GM12878 (cell line): ENCODE measurements at regions not wholly inside any gene's neighbourhood (a gene's known extent, or its start where the extent isn't known, plus 50 kb on each side); places are given as distances from the start of the nearest gene placed in this dataset.

Experiments
- CEBPZ ChIP-seq: fragments of 150-350 bp; IDR thresholded peaks from 2 replicates; pipeline ENCODE4 v1.6.1; 2016; ENCODE audit warnings: low read depth, low read length
- HCFC1 ChIP-seq: fragments of 150-350 bp; IDR thresholded peaks from 2 replicates; pipeline ENCODE4 v1.6.1; 2014; ENCODE audit warnings: low read length
- NBN ChIP-seq: fragments of 450-650 bp; IDR thresholded peaks from 2 replicates; pipeline ENCODE4 v1.6.1; 2016
- NFXL1 ChIP-seq: fragments of 450-650 bp; IDR thresholded peaks from 2 replicates; pipeline ENCODE4 v1.6.1; 2017; ENCODE audit warnings: antibody characterized with exemption, mild to moderate bottlenecking, borderline replicate concordance
- NKRF ChIP-seq: fragments of 450-650 bp; conservative IDR thresholded peaks from 2 replicates; pipeline ENCODE4 v1.6.1; 2017; ENCODE audit warnings: mild to moderate bottlenecking, moderate library complexity
- NR2C2 ChIP-seq: IDR thresholded peaks from 2 replicates; pipeline ENCODE4 v1.6.1; 2011; ENCODE audit warnings: borderline replicate concordance, low read depth; ENCODE audit not compliant: control insufficient read depth, insufficient read length
- REST ChIP-seq: IDR thresholded peaks from 2 replicates; pipeline ENCODE4 v1.6.1; 2012; ENCODE audit warnings: mild to moderate bottlenecking, low read depth, low read length
- SMAD1 ChIP-seq: fragments of 450-650 bp; IDR thresholded peaks from 2 replicates; pipeline ENCODE4 v1.6.1; 2018; ENCODE audit warnings: mild to moderate bottlenecking, low read depth; ENCODE audit not compliant: partially characterized antibody
- USF2 ChIP-seq: IDR thresholded peaks from 2 replicates; pipeline ENCODE4 v1.6.1; 2011; ENCODE audit warnings: low read depth, low read length, improper control_type of control experiment, borderline replicate concordance
- ZNF24 ChIP-seq: fragments of 450-650 bp; IDR thresholded peaks from 2 replicates; pipeline ENCODE4 v1.6.1; 2017; ENCODE audit warnings: antibody characterized with exemption, mild to moderate bottlenecking

- no peak for TF ChIP-seq REST
- TF ChIP-seq SMAD1, result no peak
- TF ChIP-seq HCFC1, result no peak
- no peak for TF ChIP-seq CEBPZ
- TF ChIP-seq NBN, result no peak
- no peak for TF ChIP-seq USF2
- no peak for TF ChIP-seq ZNF24
- TF ChIP-seq NKRF, result no peak
- TF ChIP-seq NFXL1, result no peak
- no peak for TF ChIP-seq NR2C2
These were observed 50.6 kb upstream of the TOP3B start (continued) for GRCh38 chr22:22032906-22033802.
